ENCODE measurements at regions not wholly inside any gene's neighbourhood (a gene's known extent, or its start where the extent isn't known, plus 50 kb on each side); places are given as distances from the start of the nearest gene placed in this dataset.

GRCh38 chr2:234136461-234136860 lies 86.0 kb downstream of the SPP2 start:
- Histone ChIP-seq H3K27ac (ENCODE audit: low read depth, low read length) (no peak overlapping the region), H3K9ac (ENCODE audit: low read length) (no peak overlapping the region), H3K4me3 (ENCODE audit: low read depth, low read length) (no peak overlapping the region), H3K9me3 (ENCODE audit: control insufficient read depth, insufficient read depth, low read depth, low read length) (no peaks in the 10 kb centered on the region), H3K36me3 (ENCODE audit: control insufficient read depth, insufficient read depth, low read length) (no peaks in the 10 kb centered on the region), H3K27me3 (ENCODE audit: control insufficient read depth, insufficient read depth, low read length) (no peaks in the 10 kb centered on the region), H3K4me1 (ENCODE audit: control insufficient read depth, insufficient read depth, low read length) (peaks cover 13% of the 10 kb centered on the region; the same call in 1 of the 2 replicates)

- H3K4me1 ChIP-seq (ENCODE audit: control insufficient read depth, insufficient read depth, low read length): peaks cover 13% of the 10 kb centered on the region; the same call in 1 of the 2 replicates
- H3K27me3 ChIP-seq (ENCODE audit: control insufficient read depth, insufficient read depth, low read length): no peaks in the 10 kb centered on the region
- H3K27ac ChIP-seq (ENCODE audit: low read depth, low read length): no peak overlapping the region
- H3K4me3 ChIP-seq (ENCODE audit: low read depth, low read length): no peak overlapping the region
- no peaks in the 10 kb centered on the region for H3K9me3 ChIP-seq (ENCODE audit: control insufficient read depth, insufficient read depth, low read depth, low read length)
- no peak overlapping the region for H3K9ac ChIP-seq (ENCODE audit: low read length)
- H3K36me3 ChIP-seq (ENCODE audit: control insufficient read depth, insufficient read depth, low read length): no peaks in the 10 kb centered on the region
Observed at GRCh38 chr2:234135750-234136221, 85.3 kb downstream of the SPP2 start.

- Histone ChIP-seq H3K9ac (ENCODE audit: low read length) (no peak overlapping the region), H3K9me3 (ENCODE audit: control insufficient read depth, insufficient read depth, low read depth, low read length) (no peaks in the 10 kb centered on the region), H3K36me3 (ENCODE audit: control insufficient read depth, insufficient read depth, low read length) (no peaks in the 10 kb centered on the region), H3K4me1 (ENCODE audit: control insufficient read depth, insufficient read depth, low read length) (peaks cover 13% of the 10 kb centered on the region; the same call in 1 of the 2 replicates), H3K27me3 (ENCODE audit: control insufficient read depth, insufficient read depth, low read length) (no peaks in the 10 kb centered on the region), H3K4me3 (ENCODE audit: low read depth, low read length) (no peak overlapping the region), H3K27ac (ENCODE audit: low read depth, low read length) (no peak overlapping the region)
Observed at GRCh38 chr2:234134496-234134895, 84.0 kb downstream of the SPP2 start.

GRCh38 chr2:234133004-234133403 lies 82.5 kb downstream of the SPP2 start:
- H3K9ac ChIP-seq (ENCODE audit: low read length): no peak overlapping the region
- no peak overlapping the region for H3K27ac ChIP-seq (ENCODE audit: low read depth, low read length)
- H3K4me3 ChIP-seq (ENCODE audit: low read depth, low read length): no peak overlapping the region
- H3K36me3 ChIP-seq (ENCODE audit: control insufficient read depth, insufficient read depth, low read length): no peaks in the 10 kb centered on the region
- no peaks in the 10 kb centered on the region for H3K9me3 ChIP-seq (ENCODE audit: control insufficient read depth, insufficient read depth, low read depth, low read length)
- no peaks in the 10 kb centered on the region for H3K27me3 ChIP-seq (ENCODE audit: control insufficient read depth, insufficient read depth, low read length)
- H3K4me1 ChIP-seq (ENCODE audit: control insufficient read depth, insufficient read depth, low read length): peaks cover 13% of the 10 kb centered on the region; the same call in 1 of the 2 replicates

- H3K4me1 ChIP-seq (ENCODE audit: control insufficient read depth, insufficient read depth, low read length): peaks cover 6% of the 10 kb centered on the region; the same call in 1 of the 2 replicates
- H3K27me3 ChIP-seq (ENCODE audit: control insufficient read depth, insufficient read depth, low read length): no peaks in the 10 kb centered on the region
- H3K9ac ChIP-seq (ENCODE audit: low read length): no peak overlapping the region
- H3K9me3 ChIP-seq (ENCODE audit: control insufficient read depth, insufficient read depth, low read depth, low read length): no peaks in the 10 kb centered on the region
- H3K27ac ChIP-seq (ENCODE audit: low read depth, low read length): no peak overlapping the region
- H3K36me3 ChIP-seq (ENCODE audit: control insufficient read depth, insufficient read depth, low read length): no peaks in the 10 kb centered on the region
- no peak overlapping the region for H3K4me3 ChIP-seq (ENCODE audit: low read depth, low read length)
Observed at GRCh38 chr2:234130777-234131181, 80.3 kb downstream of the SPP2 start.

GRCh38 chr2:234128606-234129005 lies 78.1 kb downstream of the SPP2 start:
- no peaks in the 10 kb centered on the region for H3K36me3 ChIP-seq (ENCODE audit: control insufficient read depth, insufficient read depth, low read length)
- H3K27me3 ChIP-seq (ENCODE audit: control insufficient read depth, insufficient read depth, low read length): no peaks in the 10 kb centered on the region
- H3K27ac ChIP-seq (ENCODE audit: low read depth, low read length): no peak overlapping the region
- H3K9me3 ChIP-seq (ENCODE audit: control insufficient read depth, insufficient read depth, low read depth, low read length): no peaks in the 10 kb centered on the region
- no peak overlapping the region for H3K9ac ChIP-seq (ENCODE audit: low read length)
- H3K4me3 ChIP-seq (ENCODE audit: low read depth, low read length): no peak overlapping the region
- peaks cover 4% of the 10 kb centered on the region; the same call in 1 of the 2 replicates for H3K4me1 ChIP-seq (ENCODE audit: control insufficient read depth, insufficient read depth, low read length)

All from HUES6 (cell line).